HepG2 (cell line): ENCODE measurements at regions not wholly inside any gene's neighbourhood (a gene's known extent, or its start where the extent isn't known, plus 50 kb on each side); places are given as distances from the start of the nearest gene placed in this dataset.

ENCODE experiments used
- ATAC-seq: fragments of 200-7000 bp; cut with Tn5 transposase; 3 replicates; pipeline ENCODE4 v1.9.1; 2020; ENCODE audit warnings: mild to moderate bottlenecking, moderate library complexity
- BruUV-seq: library from RNA; stranded (reverse); fragments of 400-500 nt; replicated peaks from 2 replicates; lab custom pipeline; 2021; lab: Mats Ljungman, UMichigan
- CTCF ChIA-PET: fragments of 300-600 bp; formaldehyde crosslinking; extraction: SDS; loops from one replicate; lab custom pipeline; 2021; ENCODE audit warnings: low total read pairs, inconsistent platforms, low intra/inter-chr PET ratio; lab: Yijun Ruan, JAX
- POLR2A ChIA-PET: fragments of 350-600 bp; sonication (Branson Sonifier 250); formaldehyde crosslinking; loops from one replicate; lab custom pipeline; 2020; ENCODE audit warnings: antibody characterized with exemption, inconsistent platforms; lab: Yijun Ruan, JAX
- DNase-seq: peaks from one replicate; pipeline ENCODE4 v3.0.0-alpha.2; 2015; ENCODE audit warnings: low spot score
- FAIRE-seq: peaks from 3 replicates; lab custom pipeline; 2011; peaks lifted over from hg19 to GRCh38; lab: Jason Lieb, UNC
- H2AFZ ChIP-seq: one replicate; pipeline ENCODE4 v1.6.1; 2011; ENCODE audit warnings: low read length, inconsistent platforms
- H3K27ac ChIP-seq: fragments of 300-600 bp; 3 replicates; pipeline ENCODE4 v1.8.0; 2011; ENCODE audit warnings: mixed run types, mild to moderate bottlenecking, mixed read lengths, low read length, inconsistent platforms; ENCODE audit not compliant: insufficient read depth; ENCODE audit errors: extremely low read length
- H3K27me3 ChIP-seq, 2 experiments: fragments of 200-600 bp in 1 of 2; 2 replicates in 1 of 2; 3 replicates in 1 of 2; pipeline versions ENCODE4 v1.6.0 to v1.8.0; 2011; ENCODE audit warnings: low read length in 2 of 2, mild to moderate bottlenecking in 2 of 2, moderate library complexity in 2 of 2, inconsistent platforms in 1 of 2; ENCODE audit not compliant: insufficient read depth in 2 of 2, control insufficient read depth in 1 of 2
- H3K36me3 ChIP-seq, 2 experiments: fragments of 200-600 bp in 1 of 2; replicated peaks in 1 of 2; 2 replicates in 1 of 2; 3 replicates in 1 of 2; pipeline versions ENCODE4 v1.5.1 to v1.8.0; 2011; ENCODE audit warnings: low read length in 2 of 2, inconsistent platforms in 1 of 2; ENCODE audit not compliant: insufficient read depth in 2 of 2, control insufficient read depth in 1 of 2
- H3K4me1 ChIP-seq: 2 replicates; pipeline ENCODE4 v1.5.1; 2012; ENCODE audit warnings: low read length, inconsistent platforms; ENCODE audit not compliant: insufficient read depth
- H3K4me2 ChIP-seq: 2 replicates; pipeline ENCODE4 v1.6.0; 2011; ENCODE audit warnings: low read depth, low read length, inconsistent platforms
- H3K4me3 ChIP-seq, 3 experiments: fragments of 200-600 bp in 1 of 3; sonication (generic), shearing (Covaris generic) in 1 of 3; replicated peaks in 1 of 3; 2 replicates each; pipeline ENCODE4 v1.5.1; 2011 to 2016; ENCODE audit warnings: low read length in 3 of 3, inconsistent platforms in 2 of 3, low read depth in 2 of 3, mild to moderate bottlenecking in 2 of 3, control low read depth in 1 of 3, mixed read lengths in 1 of 3; ENCODE audit not compliant: insufficient read depth in 1 of 3
- H3K79me2 ChIP-seq: one replicate; pipeline ENCODE4 v1.6.1; 2011; ENCODE audit warnings: low read length, inconsistent platforms; ENCODE audit not compliant: insufficient read depth
- H3K9ac ChIP-seq: 2 replicates; pipeline ENCODE4 v1.6.0; 2011; ENCODE audit warnings: mild to moderate bottlenecking, low read depth, low read length, inconsistent platforms; ENCODE audit not compliant: insufficient read depth
- H3K9me3 ChIP-seq: 2 replicates; pipeline ENCODE4 v1.5.1; 2012; ENCODE audit warnings: mild to moderate bottlenecking, low read length
- H4K20me1 ChIP-seq: 2 replicates; pipeline ENCODE4 v1.6.0; 2011; ENCODE audit warnings: inconsistent platforms, mild to moderate bottlenecking, low read length, moderate library complexity; ENCODE audit not compliant: insufficient read depth
- AKAP8 ChIP-seq: sonication (generic); formaldehyde crosslinking; IDR thresholded peaks from 2 replicates; pipeline ENCODE4 v1.5.1; 2020; ENCODE audit warnings: mild to moderate bottlenecking, missing genetic modification reagents
- DNMT1 ChIP-seq: sonication (generic); formaldehyde crosslinking; IDR thresholded peaks from 2 replicates; pipeline ENCODE4 v1.5.1; 2020; ENCODE audit warnings: mild to moderate bottlenecking, missing genetic modification reagents
- EHMT2 ChIP-seq: fragments of 200-600 bp; sonication (generic); IDR thresholded peaks from 2 replicates; pipeline ENCODE4 v1.7.0; 2017; ENCODE audit warnings: antibody characterized with exemption, low read depth, low read length, borderline replicate concordance
- HNF4G ChIP-seq, 2 experiments: sonication (generic) in 1 of 2; formaldehyde crosslinking in 1 of 2; IDR thresholded peaks; 2 replicates each; pipeline versions ENCODE4 v1.4.0 to v1.6.1; 2011 to 2020; ENCODE audit warnings: borderline replicate concordance in 2 of 2, low read depth in 2 of 2, mild to moderate bottlenecking in 2 of 2, low read length in 1 of 2, missing genetic modification reagents in 1 of 2, moderate library complexity in 1 of 2
- IKZF4 ChIP-seq: sonication (generic); formaldehyde crosslinking; IDR thresholded peaks from 2 replicates; pipeline ENCODE4 v1.5.1; 2020; ENCODE audit warnings: borderline replicate concordance, mild to moderate bottlenecking, low read depth, missing genetic modification reagents; ENCODE audit errors: not compliant biosample characterization
- NR1H2 ChIP-seq: sonication (generic); formaldehyde crosslinking; IDR thresholded peaks from 2 replicates; pipeline ENCODE4 v1.8.1; 2022; ENCODE audit warnings: low read depth, missing genetic modification reagents, borderline replicate concordance
- NRL ChIP-seq: sonication (generic); formaldehyde crosslinking; IDR thresholded peaks from 2 replicates; pipeline ENCODE4 v1.5.0; 2020; ENCODE audit warnings: missing genetic modification reagents, mild to moderate bottlenecking, moderate library complexity, borderline replicate concordance
- PTBP1 ChIP-seq: fragments of 200-400 bp; formaldehyde crosslinking; IDR thresholded peaks from 2 replicates; pipeline ENCODE4 v1.6.1; 2018; ENCODE audit warnings: low read length, low read depth; ENCODE audit not compliant: poor library complexity, severe bottlenecking
- SP140L ChIP-seq: sonication (generic); formaldehyde crosslinking; IDR thresholded peaks from 2 replicates; pipeline ENCODE4 v1.4.0; 2020; ENCODE audit warnings: missing genetic modification reagents, borderline replicate concordance
- TMF1 ChIP-seq: sonication (generic); formaldehyde crosslinking; IDR thresholded peaks from 2 replicates; pipeline ENCODE4 v1.8.1; 2022; ENCODE audit warnings: low read depth, missing genetic modification reagents
- ZNF781 ChIP-seq: sonication (generic); formaldehyde crosslinking; IDR thresholded peaks from 2 replicates; pipeline ENCODE4 v1.5.1; 2020; ENCODE audit warnings: borderline replicate concordance, mild to moderate bottlenecking, missing genetic modification reagents; ENCODE audit errors: not compliant biosample characterization
- WGBS: methylation state at CpG from one replicate; pipeline ENCODE4 v1.1.6; 2017; ENCODE audit warnings: low lambda C conversion rate; 5-methylcytosine and 5-hydroxymethylcytosine counted together
- in situ Hi-C: cut with HindIII; loops from 2 replicates; pipeline ENCODE4 v1.10.0; 2017; ENCODE audit warnings: low pct_unique_long_range_greater_than_20kb; ENCODE audit not compliant: extremely low pct_ligation_motif_present
- intact Hi-C: fragments of 100-400 bp; cut with micrococcal nuclease; formaldehyde crosslinking; loops from one replicate; pipeline ENCODE4 v1.10.0; 2022; ENCODE audit not compliant: unreplicated experiment
- TF ChIP-seq, protein P1 (sequence below): IDR thresholded peaks from 2 replicates; pipeline ENCODE4 v1.6.1; 2012; ENCODE audit warnings: inconsistent platforms
- TF ChIP-seq, protein P2 (sequence below): sonication (generic); formaldehyde crosslinking; IDR thresholded peaks from 2 replicates; pipeline ENCODE4 v1.4.0; 2020; ENCODE audit warnings: mild to moderate bottlenecking, missing genetic modification reagents, borderline replicate concordance
- TF ChIP-seq, protein P3 (sequence below): IDR thresholded peaks from 2 replicates; pipeline ENCODE4 v1.6.1; 2016; ENCODE audit warnings: mild to moderate bottlenecking

DNA sequence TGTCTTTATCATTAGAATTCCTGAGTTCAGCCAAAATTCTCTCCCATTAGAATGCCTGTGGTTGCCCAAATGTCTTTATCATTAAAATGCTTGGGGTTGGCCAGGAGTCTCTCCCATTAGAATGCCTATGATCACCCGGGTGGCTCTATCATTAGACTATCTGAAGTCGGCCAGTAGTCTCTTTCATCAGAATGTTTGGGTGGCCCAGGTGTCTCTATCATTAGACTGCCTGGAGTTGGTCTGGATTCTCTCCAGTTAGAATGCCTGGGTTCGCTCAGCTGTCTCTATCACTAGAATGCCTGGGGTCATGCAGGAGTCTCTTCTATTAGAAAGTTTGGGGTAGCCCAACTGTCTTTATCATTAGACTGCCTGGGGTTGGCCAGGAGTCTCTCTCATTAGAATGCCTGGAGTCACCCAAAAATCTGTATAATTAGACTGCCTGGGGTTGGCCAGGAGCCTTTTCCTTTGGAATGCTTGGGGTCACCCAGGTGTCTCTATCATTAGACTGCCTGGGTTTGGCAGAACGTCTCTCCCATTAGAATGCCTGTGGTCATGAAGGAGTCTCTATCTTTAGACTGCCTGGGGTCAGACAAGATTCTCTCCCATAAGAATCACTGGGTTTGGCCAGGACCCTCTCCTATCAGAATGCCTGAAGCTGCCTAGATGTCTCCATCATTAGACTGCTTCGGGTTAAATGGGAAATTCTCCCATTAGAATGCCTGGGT, 1478.3 kb downstream of the UQCRFS1 start:
- ChIA-PET POLR2A (no interaction called here), CTCF (no interaction called here)
- no peak overlapping the region for H3K4me3 ChIP-seq
- intact Hi-C loops (no loop called here), in situ Hi-C loops (no loop called here)
- H2AFZ ChIP-seq = no peak overlapping the region
- ATAC-seq (no peak), FAIRE-seq (no peak), DNase-seq (no peak)
- no peaks in the 10 kb centered on the region for H3K36me3 ChIP-seq
- peaks cover 8% of the 10 kb centered on the region for H3K9me3 ChIP-seq
- no TSS peak for BruUV-seq
- no peaks in the 10 kb centered on the region for H4K20me1 ChIP-seq
- H3K79me2 ChIP-seq = no peaks in the 10 kb centered on the region
- H3K9ac ChIP-seq = no peak overlapping the region
- 85% methylated on average over 5 of the region's 5 CpGs for WGBS
- H3K4me1 ChIP-seq = no peaks in the 10 kb centered on the region
- H3K4me2 ChIP-seq = no peak overlapping the region
- TF ChIP-seq, protein P1, sequence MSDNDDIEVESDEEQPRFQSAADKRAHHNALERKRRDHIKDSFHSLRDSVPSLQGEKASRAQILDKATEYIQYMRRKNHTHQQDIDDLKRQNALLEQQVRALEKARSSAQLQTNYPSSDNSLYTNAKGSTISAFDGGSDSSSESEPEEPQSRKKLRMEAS = no peak
- TF ChIP-seq TMF1 (CRISPR knock-in tag) (no peak), EHMT2 (no peak), IKZF4 (CRISPR knock-in tag) (no peak), PTBP1 (no peak), NRL (CRISPR knock-in tag) (no peak), NR1H2 (CRISPR knock-in tag) (no peak), DNMT1 (CRISPR knock-in tag) (no peak), ZNF781 (CRISPR knock-in tag) (no peak), HNF4G (IDR thresholded peaks at IDR 0.05; ENCODE audit: borderline replicate concordance, low read depth, low read length) (no peak), HNF4G (CRISPR knock-in tag; IDR thresholded peaks at IDR 0.05; ENCODE audit: borderline replicate concordance, low read depth) (no peak), SP140L (no peak), AKAP8 (CRISPR knock-in tag) (no peak)
- TF ChIP-seq, protein P2, sequence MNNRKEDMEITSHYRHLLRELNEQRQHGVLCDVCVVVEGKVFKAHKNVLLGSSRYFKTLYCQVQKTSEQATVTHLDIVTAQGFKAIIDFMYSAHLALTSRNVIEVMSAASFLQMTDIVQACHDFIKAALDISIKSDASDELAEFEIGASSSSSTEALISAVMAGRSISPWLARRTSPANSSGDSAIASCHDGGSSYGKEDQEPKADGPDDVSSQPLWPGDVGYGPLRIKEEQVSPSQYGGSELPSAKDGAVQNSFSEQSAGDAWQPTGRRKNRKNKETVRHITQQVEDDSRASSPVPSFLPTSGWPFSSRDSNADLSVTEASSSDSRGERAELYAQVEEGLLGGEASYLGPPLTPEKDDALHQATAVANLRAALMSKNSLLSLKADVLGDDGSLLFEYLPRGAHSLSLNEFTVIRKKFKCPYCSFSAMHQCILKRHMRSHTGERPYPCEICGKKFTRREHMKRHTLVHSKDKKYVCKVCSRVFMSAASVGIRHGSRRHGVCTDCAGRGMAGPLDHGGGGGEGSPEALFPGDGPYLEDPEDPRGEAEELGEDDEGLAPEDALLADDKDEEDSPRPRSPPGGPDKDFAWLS = no peak
- TF ChIP-seq, protein P3, sequence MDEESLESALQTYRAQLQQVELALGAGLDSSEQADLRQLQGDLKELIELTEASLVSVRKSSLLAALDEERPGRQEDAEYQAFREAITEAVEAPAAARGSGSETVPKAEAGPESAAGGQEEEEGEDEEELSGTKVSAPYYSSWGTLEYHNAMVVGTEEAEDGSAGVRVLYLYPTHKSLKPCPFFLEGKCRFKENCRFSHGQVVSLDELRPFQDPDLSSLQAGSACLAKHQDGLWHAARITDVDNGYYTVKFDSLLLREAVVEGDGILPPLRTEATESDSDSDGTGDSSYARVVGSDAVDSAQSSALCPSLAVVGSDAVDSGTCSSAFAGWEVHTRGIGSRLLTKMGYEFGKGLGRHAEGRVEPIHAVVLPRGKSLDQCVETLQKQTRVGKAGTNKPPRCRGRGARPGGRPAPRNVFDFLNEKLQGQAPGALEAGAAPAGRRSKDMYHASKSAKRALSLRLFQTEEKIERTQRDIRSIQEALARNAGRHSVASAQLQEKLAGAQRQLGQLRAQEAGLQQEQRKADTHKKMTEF (CRISPR knock-in tag) = no peak
- no peaks in the 10 kb centered on the region for H3K27me3 ChIP-seq
- no peak overlapping the region for H3K27ac ChIP-seq
